SH-SY5Y (cell line): ENCODE measurements at regions not wholly inside any gene's neighbourhood (a gene's known extent, or its start where the extent isn't known, plus 50 kb on each side); places are given as distances from the start of the nearest gene placed in this dataset.

ENCODE experiments used
- GATA2 ChIP-seq: IDR thresholded peaks from 2 replicates; pipeline ENCODE4 v1.6.1; 2011; ENCODE audit warnings: mild to moderate bottlenecking, low read depth, low read length
- GATA3 ChIP-seq: IDR thresholded peaks from 2 replicates; pipeline ENCODE4 v1.6.1; 2011; ENCODE audit warnings: low read depth, mild to moderate bottlenecking, low read length, moderate library complexity

GRCh38 chr11:96755209-96755608 is 365.4 kb downstream of the JRKL start:
- no peak for TF ChIP-seq GATA3
- no peak for TF ChIP-seq GATA2

GRCh38 chr11:96755752-96756151 is 365.9 kb downstream of the JRKL start:
- no peak for TF ChIP-seq GATA2
- TF ChIP-seq GATA3 = no peak

GRCh38 chr11:96758957-96759356 is 369.1 kb downstream of the JRKL start:
- TF ChIP-seq GATA3 = no peak
- no peak for TF ChIP-seq GATA2

- TF ChIP-seq GATA2 = no peak
- no peak for TF ChIP-seq GATA3
These were observed 370.5 kb downstream of the JRKL start for GRCh38 chr11:96760306-96760705.

GRCh38 chr11:96760815-96761214 is 371.0 kb downstream of the JRKL start:
- TF ChIP-seq GATA2 (no peak), GATA3 (no peak)

GRCh38 chr11:96761451-96761850 is 371.6 kb downstream of the JRKL start:
- TF ChIP-seq GATA3 (no peak), GATA2 (no peak)

GRCh38 chr11:96763244-96763643 is 373.4 kb downstream of the JRKL start:
- no peak for TF ChIP-seq GATA2
- no peak for TF ChIP-seq GATA3

GRCh38 chr11:96778272-96778671 is 388.5 kb downstream of the JRKL start:
- no peak for TF ChIP-seq GATA3
- no peak for TF ChIP-seq GATA2

GRCh38 chr11:96779030-96779429 is 389.2 kb downstream of the JRKL start:
- TF ChIP-seq GATA3 = no peak
- TF ChIP-seq GATA2 = no peak

GRCh38 chr11:96781082-96781481 is 391.3 kb downstream of the JRKL start:
- TF ChIP-seq GATA3 (no peak), GATA2 (no peak)

GRCh38 chr11:96782632-96783031 is 392.8 kb downstream of the JRKL start:
- TF ChIP-seq GATA3 = no peak

GRCh38 chr11:96783311-96783710 is 393.5 kb downstream of the JRKL start:
- TF ChIP-seq GATA2 = no peak
- no peak for TF ChIP-seq GATA3

- TF ChIP-seq GATA2 (no peak), GATA3 (no peak)
These were observed 395.3 kb downstream of the JRKL start for GRCh38 chr11:96785073-96785472.

- TF ChIP-seq GATA2 (no peak), GATA3 (no peak)
These were observed 404.3 kb downstream of the JRKL start for GRCh38 chr11:96794152-96794551.

- TF ChIP-seq GATA3 (no peak), GATA2 (no peak)
These were observed 408.6 kb downstream of the JRKL start for GRCh38 chr11:96798445-96798844.

- TF ChIP-seq GATA3 (no peak), GATA2 (no peak)
These were observed 425.4 kb downstream of the JRKL start for GRCh38 chr11:96815236-96815635.
